Dendritic cell treated with granulocyte-macrophage colony-stimulating factor and Interleukin-4, amounts not matched to agents 40 ng/mL and 50 ng/mL, for 4 days (primary cell): ENCODE measurements at regions not wholly inside any gene's neighbourhood (a gene's known extent, or its start where the extent isn't known, plus 50 kb on each side); places are given as distances from the start of the nearest gene placed in this dataset.
"Not testable (repeated sequence)": the region's sequence is repeated elsewhere in the genome, so short reads cannot be mapped to it uniquely, and the experiment has no call there.

Experiments used
- H3K27ac Mint-ChIP-seq: one replicate; pipeline ENCODE4 v1.8.0; 2022; ENCODE audit warnings: mild to moderate bottlenecking, mixed read lengths
- H3K27me3 Mint-ChIP-seq: one replicate; pipeline ENCODE4 v1.8.0; 2022; ENCODE audit warnings: mild to moderate bottlenecking, mixed read lengths
- H3K36me3 Mint-ChIP-seq: one replicate; pipeline ENCODE4 v1.8.0; 2022; ENCODE audit warnings: low read depth, mixed read lengths
- H3K4me1 Mint-ChIP-seq: one replicate; pipeline ENCODE4 v1.8.0; 2022; ENCODE audit warnings: low read depth, mixed read lengths
- H3K4me3 Mint-ChIP-seq: one replicate; pipeline ENCODE4 v1.8.0; 2022; ENCODE audit warnings: mild to moderate bottlenecking, moderate library complexity, mixed read lengths
- H3K9me3 Mint-ChIP-seq: one replicate; pipeline ENCODE4 v1.8.0; 2022; ENCODE audit warnings: mixed read lengths
- intact Hi-C: fragments of 100-400 bp; cut with micrococcal nuclease; formaldehyde crosslinking; loops from one replicate; pipeline ENCODE4 v1.15.0; 2022

GRCh38 chr15:26073430-26074333 lies 210.6 kb upstream of the ATP10A start:
- H3K4me1 Mint-ChIP-seq = no peaks in the 10 kb centered on the region
- H3K36me3 Mint-ChIP-seq = no peaks in the 10 kb centered on the region
- H3K27ac Mint-ChIP-seq = no peak overlapping the region

GRCh38 chr15:26070095-26070532 lies 207.0 kb upstream of the ATP10A start:
- no peaks in the 10 kb centered on the region for H3K9me3 Mint-ChIP-seq
- no peaks in the 10 kb centered on the region for H3K36me3 Mint-ChIP-seq
- no peak overlapping the region for H3K4me3 Mint-ChIP-seq
- no peak overlapping the region for H3K27ac Mint-ChIP-seq
- intact Hi-C loops = no loop called here
- H3K4me1 Mint-ChIP-seq = no peaks in the 10 kb centered on the region
- peaks cover 4% of the 10 kb centered on the region for H3K27me3 Mint-ChIP-seq

More at GRCh38 chr15:26073430-26074333, 210.6 kb upstream of the ATP10A start:
- Mint-ChIP-seq H3K4me3 (no peak overlapping the region), H3K27me3 (no peaks in the 10 kb centered on the region), H3K9me3 (no peaks in the 10 kb centered on the region)
- intact Hi-C loops = no loop called here

- no peak overlapping the region for H3K4me3 Mint-ChIP-seq
- H3K27me3 Mint-ChIP-seq = peaks cover 4% of the 10 kb centered on the region
- H3K9me3 Mint-ChIP-seq = no peaks in the 10 kb centered on the region
- no peaks in the 10 kb centered on the region for H3K4me1 Mint-ChIP-seq
- intact Hi-C loops = no loop called here
- no peak overlapping the region for H3K27ac Mint-ChIP-seq
- no peaks in the 10 kb centered on the region for H3K36me3 Mint-ChIP-seq
These were observed 206.1 kb upstream of the ATP10A start for GRCh38 chr15:26069231-26069641.

- Mint-ChIP-seq H3K27me3 (peaks cover 4% of the 10 kb centered on the region), H3K36me3 (no peaks in the 10 kb centered on the region), H3K9me3 (no peaks in the 10 kb centered on the region), H3K4me3 (no peak overlapping the region), H3K27ac (no peak overlapping the region), H3K4me1 (no peaks in the 10 kb centered on the region)
- intact Hi-C loops = no loop called here
These were observed 203.8 kb upstream of the ATP10A start for GRCh38 chr15:26066896-26067295.

GRCh38 chr15:26065723-26066122 lies 202.6 kb upstream of the ATP10A start:
- H3K27ac Mint-ChIP-seq = no peak overlapping the region
- no peaks in the 10 kb centered on the region for H3K36me3 Mint-ChIP-seq
- H3K27me3 Mint-ChIP-seq = peaks cover 4% of the 10 kb centered on the region
- no peaks in the 10 kb centered on the region for H3K4me1 Mint-ChIP-seq
- peaks cover 8% of the 10 kb centered on the region for H3K9me3 Mint-ChIP-seq
- intact Hi-C loops = no loop called here
- H3K4me3 Mint-ChIP-seq = no peak overlapping the region

GRCh38 chr15:26061248-26061647 lies 198.1 kb upstream of the ATP10A start:
- Mint-ChIP-seq H3K4me1 (no peaks in the 10 kb centered on the region), H3K27ac (no peak overlapping the region), H3K9me3 (peaks cover 19% of the 10 kb centered on the region), H3K4me3 (no peak overlapping the region), H3K27me3 (no peaks in the 10 kb centered on the region), H3K36me3 (no peaks in the 10 kb centered on the region)
- intact Hi-C loops = no loop called here

- H3K4me3 Mint-ChIP-seq, H3K27ac Mint-ChIP-seq, H3K4me1 Mint-ChIP-seq, H3K36me3 Mint-ChIP-seq, intact Hi-C loops, H3K27me3 Mint-ChIP-seq: not testable (repeated sequence)
- H3K9me3 Mint-ChIP-seq = peaks cover 28% of the 10 kb centered on the region
These were observed 193.6 kb upstream of the ATP10A start for GRCh38 chr15:26056766-26057165.

GRCh38 chr15:26051761-26052675 lies 188.9 kb upstream of the ATP10A start:
- intact Hi-C loops = no loop called here
- Mint-ChIP-seq H3K4me3 (no peak overlapping the region), H3K36me3 (no peaks in the 10 kb centered on the region), H3K27me3 (no peaks in the 10 kb centered on the region), H3K4me1 (no peaks in the 10 kb centered on the region), H3K9me3 (peaks cover 8% of the 10 kb centered on the region), H3K27ac (no peak overlapping the region)

- H3K9me3 Mint-ChIP-seq = peaks cover 8% of the 10 kb centered on the region
These were observed 187.9 kb upstream of the ATP10A start for GRCh38 chr15:26050984-26051383.

GRCh38 chr15:26049900-26050657 lies 187.0 kb upstream of the ATP10A start:
- Mint-ChIP-seq H3K4me1 (no peaks in the 10 kb centered on the region), H3K27ac (no peak overlapping the region), H3K9me3 (peaks cover 8% of the 10 kb centered on the region), H3K4me3 (no peak overlapping the region), H3K27me3 (no peaks in the 10 kb centered on the region), H3K36me3 (no peaks in the 10 kb centered on the region)
- intact Hi-C loops = no loop called here

More at GRCh38 chr15:26050984-26051383, 187.9 kb upstream of the ATP10A start:
- intact Hi-C loops = no loop called here
- H3K4me3 Mint-ChIP-seq = no peak overlapping the region
- H3K27me3 Mint-ChIP-seq = no peaks in the 10 kb centered on the region
- H3K4me1 Mint-ChIP-seq = no peaks in the 10 kb centered on the region
- no peak overlapping the region for H3K27ac Mint-ChIP-seq
- no peaks in the 10 kb centered on the region for H3K36me3 Mint-ChIP-seq

- intact Hi-C loops = no loop called here
- Mint-ChIP-seq H3K27ac (no peak overlapping the region), H3K9me3 (peaks cover 6% of the 10 kb centered on the region), H3K4me3 (no peak overlapping the region), H3K4me1 (no peaks in the 10 kb centered on the region), H3K27me3 (no peaks in the 10 kb centered on the region), H3K36me3 (no peaks in the 10 kb centered on the region)
These were observed 185.5 kb upstream of the ATP10A start for GRCh38 chr15:26048669-26049068.

GRCh38 chr15:26045516-26045915 lies 182.4 kb upstream of the ATP10A start:
- Mint-ChIP-seq H3K36me3 (no peaks in the 10 kb centered on the region), H3K27me3 (no peaks in the 10 kb centered on the region)

GRCh38 chr15:26043018-26043417 lies 179.9 kb upstream of the ATP10A start:
- Mint-ChIP-seq H3K36me3 (no peaks in the 10 kb centered on the region), H3K4me3 (no peak overlapping the region), H3K4me1 (no peaks in the 10 kb centered on the region), H3K27ac (no peak overlapping the region), H3K9me3 (peaks cover 6% of the 10 kb centered on the region), H3K27me3 (no peaks in the 10 kb centered on the region)
- intact Hi-C loops = no loop called here

More at GRCh38 chr15:26045516-26045915, 182.4 kb upstream of the ATP10A start:
- no peaks in the 10 kb centered on the region for H3K4me1 Mint-ChIP-seq
- H3K27ac Mint-ChIP-seq = no peak overlapping the region
- intact Hi-C loops = no loop called here
- H3K9me3 Mint-ChIP-seq = peaks cover 6% of the 10 kb centered on the region
- H3K4me3 Mint-ChIP-seq = no peak overlapping the region
